ENCODE measurements at regions not wholly inside any gene's neighbourhood (a gene's known extent, or its start where the extent isn't known, plus 50 kb on each side); places are given as distances from the start of the nearest gene placed in this dataset.

DNA sequence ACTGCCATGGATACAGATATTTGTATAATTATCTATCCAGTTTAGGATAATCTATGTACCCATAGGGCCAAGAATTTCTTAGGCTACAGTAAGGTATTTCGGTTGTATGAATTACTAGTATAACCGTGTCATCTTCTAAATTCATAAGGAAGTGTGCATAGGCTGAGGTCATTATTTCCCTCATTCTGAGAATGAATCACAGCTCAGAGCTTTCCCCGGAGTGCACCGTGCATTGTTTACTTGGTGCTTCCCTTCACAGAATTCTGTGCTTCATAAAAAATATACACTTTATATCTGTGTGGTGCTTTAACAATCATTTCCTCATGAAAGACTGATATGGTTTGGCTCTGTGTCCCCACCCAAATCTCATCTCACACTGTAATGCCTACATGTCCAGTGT, 514.1 kb downstream of the ETNK1 start:
- H3K4me3 ChIP-seq (ENCODE audit: control insufficient read depth in 2 of 3, extremely low read depth in 1 of 3, insufficient read depth in 2 of 3, low read depth in 1 of 3, low read length in 3 of 3) = no peak overlapping the region
- no peaks in the 10 kb centered on the region for H3K9me1 ChIP-seq (ENCODE audit: control insufficient read depth, extremely low read depth, insufficient read depth, low read length)
- no peaks in the 10 kb centered on the region for H3K79me2 ChIP-seq (ENCODE audit: control insufficient read depth, insufficient read depth, low read length)
- H4K20me1 ChIP-seq (ENCODE audit: control insufficient read depth, extremely low read depth, insufficient read depth, low read length) = no peaks in the 10 kb centered on the region
- no peak for FAIRE-seq
- no peak for DNase-seq (ENCODE audit: low read depth, low spot score)
- TF ChIP-seq, protein P1, sequence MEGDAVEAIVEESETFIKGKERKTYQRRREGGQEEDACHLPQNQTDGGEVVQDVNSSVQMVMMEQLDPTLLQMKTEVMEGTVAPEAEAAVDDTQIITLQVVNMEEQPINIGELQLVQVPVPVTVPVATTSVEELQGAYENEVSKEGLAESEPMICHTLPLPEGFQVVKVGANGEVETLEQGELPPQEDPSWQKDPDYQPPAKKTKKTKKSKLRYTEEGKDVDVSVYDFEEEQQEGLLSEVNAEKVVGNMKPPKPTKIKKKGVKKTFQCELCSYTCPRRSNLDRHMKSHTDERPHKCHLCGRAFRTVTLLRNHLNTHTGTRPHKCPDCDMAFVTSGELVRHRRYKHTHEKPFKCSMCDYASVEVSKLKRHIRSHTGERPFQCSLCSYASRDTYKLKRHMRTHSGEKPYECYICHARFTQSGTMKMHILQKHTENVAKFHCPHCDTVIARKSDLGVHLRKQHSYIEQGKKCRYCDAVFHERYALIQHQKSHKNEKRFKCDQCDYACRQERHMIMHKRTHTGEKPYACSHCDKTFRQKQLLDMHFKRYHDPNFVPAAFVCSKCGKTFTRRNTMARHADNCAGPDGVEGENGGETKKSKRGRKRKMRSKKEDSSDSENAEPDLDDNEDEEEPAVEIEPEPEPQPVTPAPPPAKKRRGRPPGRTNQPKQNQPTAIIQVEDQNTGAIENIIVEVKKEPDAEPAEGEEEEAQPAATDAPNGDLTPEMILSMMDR (optimal IDR thresholded peaks at IDR 0.05 in 1 of 3, IDR thresholded peaks at IDR 0.05 in 1 of 3, conservative IDR thresholded peaks at IDR 0.05 in 1 of 3; ENCODE audit: extremely low read depth in 1 of 3, insufficient read depth in 2 of 3, low read length in 3 of 3) = no peak
- TF ChIP-seq EZH2 (IDR thresholded peaks at IDR 0.05; ENCODE audit: low read length) = no peak
- H3K4me2 ChIP-seq (ENCODE audit: control insufficient read depth, extremely low read depth, insufficient read depth, low read depth, low read length) = no peak overlapping the region
- H3K27me3 ChIP-seq (ENCODE audit: control insufficient read depth, extremely low read depth, insufficient read depth, low read length) = no peaks in the 10 kb centered on the region
- H3K4me1 ChIP-seq (ENCODE audit: control insufficient read depth, extremely low read depth, insufficient read depth, low read length) = no peaks in the 10 kb centered on the region
- H3K36me3 ChIP-seq (ENCODE audit: control insufficient read depth in 2 of 2, extremely low read depth in 1 of 2, insufficient read depth in 2 of 2, low read length in 2 of 2) = no peaks in the 10 kb centered on the region
- no peak overlapping the region for H2AFZ ChIP-seq (ENCODE audit: control insufficient read depth, low read length)
- H3K9ac ChIP-seq (ENCODE audit: control insufficient read depth, extremely low read depth, insufficient read depth, low read length) = no peak overlapping the region
- H3K9me3 ChIP-seq (ENCODE audit: control insufficient read depth, low read depth, low read length) = no peaks in the 10 kb centered on the region
- dilution Hi-C loops (cut with MboI; ENCODE audit: extremely low pct_ligation_motif_present, low sequenced_read_pairs) = loop anchor here (10.0 kb wide), 1 partner anchor 46 kb away; no protein-coding TSS in a partner anchor
- no peak overlapping the region for H3K27ac ChIP-seq (ENCODE audit: control insufficient read depth, insufficient read depth, low read length)

DNA sequence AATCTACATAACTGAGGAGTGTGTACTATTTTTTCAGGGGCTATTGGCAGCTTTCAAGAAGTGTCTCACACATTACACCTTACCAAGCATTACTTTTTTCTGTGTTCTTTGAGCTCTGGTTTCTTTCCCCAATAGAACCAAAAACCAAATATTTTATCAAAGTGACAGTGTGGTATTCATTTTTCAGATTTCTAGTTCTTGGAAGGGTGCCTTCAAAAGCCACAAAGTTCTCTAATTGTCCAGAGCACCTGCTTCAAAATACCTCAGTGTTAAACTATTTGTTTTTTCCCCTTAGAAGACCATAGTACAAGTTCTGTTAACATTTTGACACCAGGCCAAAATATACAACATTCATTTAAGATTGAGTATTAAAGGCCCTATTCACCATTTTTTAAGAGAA, 515.7 kb downstream of the ETNK1 start:
- TF ChIP-seq, protein P1 (optimal IDR thresholded peaks at IDR 0.05 in 1 of 3, IDR thresholded peaks at IDR 0.05 in 1 of 3, conservative IDR thresholded peaks at IDR 0.05 in 1 of 3; ENCODE audit: extremely low read depth in 1 of 3, insufficient read depth in 2 of 3, low read length in 3 of 3) = no peak
- TF ChIP-seq EZH2 (IDR thresholded peaks at IDR 0.05; ENCODE audit: low read length) = no peak

More for the DNA sequence above, 515.7 kb downstream of the ETNK1 start:
- Histone ChIP-seq H4K20me1 (ENCODE audit: control insufficient read depth, extremely low read depth, insufficient read depth, low read length) (no peaks in the 10 kb centered on the region), H3K4me2 (ENCODE audit: control insufficient read depth, extremely low read depth, insufficient read depth, low read depth, low read length) (no peak overlapping the region), H3K4me1 (ENCODE audit: control insufficient read depth, extremely low read depth, insufficient read depth, low read length) (no peaks in the 10 kb centered on the region), H3K9ac (ENCODE audit: control insufficient read depth, extremely low read depth, insufficient read depth, low read length) (no peak overlapping the region), H2AFZ (ENCODE audit: control insufficient read depth, low read length) (no peak overlapping the region), H3K79me2 (ENCODE audit: control insufficient read depth, insufficient read depth, low read length) (no peaks in the 10 kb centered on the region), H3K9me3 (ENCODE audit: control insufficient read depth, low read depth, low read length) (no peaks in the 10 kb centered on the region), H3K4me3 (ENCODE audit: control insufficient read depth in 2 of 3, extremely low read depth in 1 of 3, insufficient read depth in 2 of 3, low read depth in 1 of 3, low read length in 3 of 3) (no peak overlapping the region), H3K27ac (ENCODE audit: control insufficient read depth, insufficient read depth, low read length) (no peak overlapping the region), H3K36me3 (ENCODE audit: control insufficient read depth in 2 of 2, extremely low read depth in 1 of 2, insufficient read depth in 2 of 2, low read length in 2 of 2) (no peaks in the 10 kb centered on the region), H3K9me1 (ENCODE audit: control insufficient read depth, extremely low read depth, insufficient read depth, low read length) (no peaks in the 10 kb centered on the region), H3K27me3 (ENCODE audit: control insufficient read depth, extremely low read depth, insufficient read depth, low read length) (no peaks in the 10 kb centered on the region)
- dilution Hi-C loops (cut with MboI; ENCODE audit: extremely low pct_ligation_motif_present, low sequenced_read_pairs) = no loop called here
- no peak for FAIRE-seq
- no peak for DNase-seq (ENCODE audit: low read depth, low spot score)

Measured in keratinocyte (primary cell).